HG03460 (cell line): ENCODE measurements at regions not wholly inside any gene's neighbourhood (a gene's known extent, or its start where the extent isn't known, plus 50 kb on each side); places are given as distances from the start of the nearest gene placed in this dataset.
"Not testable (repeated sequence)": the region's sequence is repeated elsewhere in the genome, so short reads cannot be mapped to it uniquely, and the experiment has no call there.

ENCODE experiments used
- ATAC-seq: cut with Tn5 transposase; IDR thresholded peaks from one replicate; pipeline ENCODE4 v1.9.1; 2021; ENCODE audit not compliant: unreplicated experiment

DNA sequence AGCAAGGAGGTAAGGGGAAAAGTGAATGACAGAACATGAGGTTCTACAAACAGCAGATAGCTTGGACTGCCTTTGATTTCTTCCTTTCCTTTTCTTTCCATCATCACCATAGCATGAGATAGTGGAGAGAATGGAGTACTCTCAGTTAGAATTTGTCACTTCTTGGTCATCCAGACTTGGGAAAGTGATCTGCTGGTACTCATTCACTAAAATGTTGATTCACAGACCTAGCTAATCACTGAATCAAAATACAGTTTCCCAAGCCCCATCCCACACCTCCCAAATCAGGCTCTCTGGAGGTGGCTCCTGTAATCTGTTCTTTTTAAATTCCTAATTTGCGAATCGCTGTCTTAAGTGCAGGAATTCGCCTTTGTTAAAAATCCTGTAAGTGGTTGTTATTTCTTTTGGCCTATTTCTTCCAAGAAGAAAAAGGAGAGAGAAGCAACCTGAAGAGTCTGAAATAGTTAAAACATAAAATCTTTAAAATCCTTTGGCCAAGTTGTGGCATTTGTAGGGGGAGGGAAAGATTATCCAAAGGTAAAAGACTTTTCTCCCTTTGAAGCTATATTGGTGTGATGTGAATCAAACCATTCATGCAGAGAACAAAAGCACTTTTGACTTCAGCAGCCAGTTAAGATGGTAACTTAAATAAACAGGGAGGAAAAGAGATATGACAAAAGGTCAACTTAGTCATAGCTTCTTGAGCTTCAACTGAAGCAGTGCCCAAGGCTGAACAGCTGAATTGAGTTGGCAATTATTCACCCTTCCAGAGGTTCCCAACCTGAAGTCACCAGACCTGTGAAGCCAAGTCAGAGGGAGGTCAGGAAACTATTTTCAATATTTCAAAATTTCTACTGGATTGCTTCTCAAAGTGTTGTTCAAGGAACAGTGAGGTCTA is 255.1 kb upstream of the KRR1 start:
- ATAC-seq, result no peak

DNA sequence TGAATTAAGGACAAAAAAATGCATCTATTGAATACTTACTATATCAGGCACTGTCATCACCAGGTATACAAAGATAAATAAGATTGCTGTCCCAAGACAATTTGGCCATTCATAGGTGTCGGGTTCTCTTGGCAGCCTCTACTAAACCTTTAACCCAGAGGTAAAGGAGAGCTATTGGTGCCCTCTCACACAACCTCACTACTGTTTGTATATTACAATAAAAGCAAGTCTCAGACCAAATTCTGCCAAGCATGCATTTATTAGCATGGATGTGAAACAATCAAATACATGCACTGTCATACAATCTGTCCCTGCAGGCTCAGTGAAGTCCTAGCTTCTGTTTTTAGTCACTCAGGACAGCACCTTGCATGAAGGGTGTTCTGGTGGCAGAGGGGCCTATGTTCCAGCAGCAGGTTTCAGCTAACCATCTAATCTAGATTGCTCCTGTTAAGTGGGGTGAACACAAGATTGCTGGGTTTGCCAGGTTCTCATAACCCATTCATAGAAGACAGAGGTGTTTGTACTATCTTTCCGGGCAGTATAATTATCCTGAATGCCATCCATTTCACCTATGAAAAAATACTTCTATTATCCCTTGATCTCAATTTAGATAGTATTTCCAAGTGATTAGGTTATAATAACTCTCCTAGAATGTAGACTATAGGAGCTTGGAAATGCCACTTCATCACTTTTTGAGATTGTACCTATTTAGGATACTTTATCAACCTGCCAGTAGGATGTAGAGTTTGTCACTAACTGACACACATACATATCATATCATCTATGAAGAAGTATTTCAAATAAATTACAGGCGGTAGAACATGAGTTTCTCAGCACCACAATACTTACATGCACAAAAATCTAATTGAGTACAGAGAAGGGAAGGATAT is 254.0 kb upstream of the KRR1 start:
- ATAC-seq, result no peak

DNA sequence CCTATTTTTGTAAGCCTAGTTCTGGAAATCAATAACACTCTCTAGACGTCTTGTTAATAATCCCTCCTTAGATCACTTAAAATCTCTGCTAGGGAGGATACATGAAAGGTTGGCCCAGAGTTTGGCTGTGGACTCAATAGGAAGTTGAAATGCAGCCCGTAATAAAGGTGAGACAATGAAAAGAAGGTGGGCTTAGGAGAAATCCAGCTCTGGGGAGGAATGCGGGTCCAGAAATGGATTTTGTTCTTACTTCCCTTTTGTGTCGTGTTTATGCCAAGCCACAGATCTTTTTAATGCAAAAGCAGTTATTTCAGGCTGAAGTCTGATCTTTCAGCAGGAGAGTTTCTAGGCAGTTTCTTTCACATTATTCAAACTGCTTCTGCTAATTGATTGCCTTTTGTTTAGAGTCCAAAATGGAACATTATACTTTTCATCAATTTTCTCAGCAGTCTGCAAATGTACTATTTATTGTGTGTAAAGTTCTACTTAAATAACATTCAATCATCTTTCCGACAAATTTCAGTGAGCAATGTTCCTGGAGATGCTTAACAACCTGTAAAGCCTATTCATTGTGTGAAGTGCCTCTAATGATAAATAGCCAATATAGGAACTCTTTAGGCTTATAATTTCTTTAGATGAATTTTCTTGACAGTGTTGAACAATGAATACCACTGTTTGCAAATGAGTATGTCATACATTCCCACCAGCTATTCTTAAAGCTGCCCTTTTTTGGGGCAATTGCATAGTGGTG is 252.9 kb upstream of the KRR1 start:
- no peak for ATAC-seq

DNA sequence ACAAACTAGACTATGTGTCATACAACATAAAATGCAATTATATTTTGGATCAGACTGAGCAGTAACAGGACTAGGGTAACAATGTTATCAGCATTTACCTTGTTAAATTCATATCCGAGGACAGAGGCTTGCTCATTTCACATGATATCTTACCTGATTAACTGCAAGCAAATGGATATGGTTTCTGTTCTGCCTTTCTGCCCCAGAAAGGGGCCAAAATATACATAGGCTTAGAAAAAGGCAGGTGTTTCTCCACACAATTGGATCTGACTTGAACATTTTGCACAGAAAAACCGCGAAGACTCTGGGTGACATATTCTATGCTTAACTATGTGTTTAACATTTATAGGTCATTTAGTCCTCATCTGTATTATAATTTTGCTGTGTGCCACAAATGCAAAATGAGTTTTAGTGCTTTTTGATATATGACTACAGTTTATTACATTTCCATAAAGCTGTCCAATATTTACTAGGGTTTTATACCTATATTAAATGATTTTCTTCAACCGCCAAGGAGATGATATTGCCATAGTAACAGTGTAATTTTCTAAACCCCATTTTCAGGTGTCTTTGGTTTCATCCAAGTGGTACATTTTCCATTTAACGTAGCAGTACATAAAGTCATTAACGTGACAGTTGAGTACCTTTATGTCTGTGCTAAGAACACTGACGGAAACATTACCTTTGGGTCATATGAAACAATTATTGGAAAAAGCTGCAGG is 249.3 kb upstream of the KRR1 start:
- ATAC-seq, result no peak

DNA sequence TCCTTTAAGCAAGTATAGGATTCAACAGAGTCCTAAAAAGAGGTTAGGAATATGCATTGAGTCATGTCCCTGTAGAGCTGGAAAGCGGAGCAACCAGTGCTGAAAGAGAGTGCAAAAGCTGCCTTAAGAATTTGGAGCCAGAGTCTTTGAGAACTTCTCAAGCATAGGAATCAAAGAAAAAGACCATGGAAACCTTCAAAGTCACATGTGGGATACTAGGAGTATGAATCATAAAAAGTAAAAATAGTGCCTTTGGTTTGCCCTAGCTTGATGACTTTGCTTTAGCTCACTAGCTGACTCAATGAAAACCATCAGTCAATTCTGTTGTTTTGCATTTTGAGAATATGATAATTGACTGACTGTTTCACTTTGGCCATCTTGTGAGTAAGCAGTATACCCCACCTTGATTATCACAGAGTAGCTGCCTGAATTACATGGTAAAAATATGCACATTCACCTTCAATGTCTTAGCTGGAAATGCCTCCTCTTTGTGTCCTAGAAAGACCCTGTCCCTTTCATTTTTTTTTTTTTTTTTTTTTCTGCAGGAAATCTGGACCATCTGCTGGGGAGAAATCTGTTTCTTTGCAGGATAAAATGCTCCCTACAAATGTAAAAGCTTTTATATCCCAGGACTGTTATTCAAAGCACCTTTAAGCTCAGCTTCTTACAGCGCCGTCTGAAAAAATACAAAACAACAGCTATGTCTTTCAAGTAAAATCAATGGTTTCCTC is 248.6 kb upstream of the KRR1 start:
- ATAC-seq, result no peak

DNA sequence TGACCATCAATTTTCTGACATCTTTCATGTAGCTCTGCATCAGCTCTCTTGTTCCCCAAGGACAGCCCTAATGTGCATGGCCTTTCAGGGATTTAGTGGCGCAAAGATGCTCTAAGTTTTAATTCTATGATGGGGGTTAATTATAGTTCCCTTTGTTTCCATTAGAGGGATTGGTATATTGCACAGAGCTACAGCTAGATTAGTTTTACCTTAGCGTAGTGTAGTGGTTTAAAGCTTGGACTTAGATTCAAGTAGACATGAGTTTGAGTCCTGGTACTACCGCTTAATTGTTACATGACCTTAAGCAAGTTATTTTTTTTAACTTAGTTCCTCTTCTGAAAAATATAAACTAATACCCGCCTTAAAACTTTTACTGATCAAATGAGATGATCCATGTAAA is 247.8 kb upstream of the KRR1 start:
- no peak for ATAC-seq

- no peak for ATAC-seq
These were observed 245.4 kb upstream of the KRR1 start for GRCh38 chr12:75756771-75757170.

- no peak for ATAC-seq
These were observed 244.7 kb upstream of the KRR1 start for GRCh38 chr12:75756111-75756510.

GRCh38 chr12:75754698-75755097 is 243.3 kb upstream of the KRR1 start:
- ATAC-seq, result no peak

GRCh38 chr12:75754141-75754540 is 242.7 kb upstream of the KRR1 start:
- no peak for ATAC-seq

DNA sequence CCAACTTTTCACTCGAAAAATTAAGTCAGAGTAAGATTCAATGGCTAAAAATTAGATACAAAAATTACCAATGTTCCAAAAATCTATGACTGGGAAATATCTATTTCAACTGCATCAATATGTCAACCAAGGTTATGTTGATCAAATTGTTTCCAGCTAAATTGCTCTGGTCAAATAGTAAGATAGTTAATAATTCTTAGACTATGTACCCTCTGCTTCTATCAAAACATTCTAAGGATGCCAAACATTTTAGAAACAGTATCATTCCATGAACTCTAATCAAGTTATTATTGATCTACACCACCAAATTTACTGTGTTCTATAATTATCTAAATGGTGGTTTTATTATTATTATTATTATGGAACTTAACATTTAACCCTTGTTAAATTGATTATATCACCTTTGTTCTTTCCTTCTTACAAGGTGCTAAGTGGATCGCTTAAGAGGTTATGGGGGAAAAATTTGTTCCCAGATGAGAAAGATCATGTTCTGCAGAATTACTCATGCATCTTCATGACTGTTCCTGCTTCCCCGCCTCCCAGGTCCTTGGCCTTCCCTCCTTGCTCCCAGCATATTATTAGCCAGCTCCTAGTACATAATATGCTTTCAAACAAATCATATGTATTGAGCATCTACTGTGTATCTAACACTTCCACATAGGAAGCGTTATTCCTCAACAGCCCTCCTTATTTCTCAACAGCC is 240.5 kb upstream of the KRR1 start:
- no peak for ATAC-seq

GRCh38 chr12:75750716-75751306 is 239.4 kb upstream of the KRR1 start:
- ATAC-seq, result no peak

- not testable (repeated sequence) for ATAC-seq
These were observed 237.6 kb upstream of the KRR1 start for GRCh38 chr12:75748990-75749389.

- ATAC-seq, result no peak
These were observed 236.7 kb upstream of the KRR1 start for GRCh38 chr12:75748136-75748535.

DNA sequence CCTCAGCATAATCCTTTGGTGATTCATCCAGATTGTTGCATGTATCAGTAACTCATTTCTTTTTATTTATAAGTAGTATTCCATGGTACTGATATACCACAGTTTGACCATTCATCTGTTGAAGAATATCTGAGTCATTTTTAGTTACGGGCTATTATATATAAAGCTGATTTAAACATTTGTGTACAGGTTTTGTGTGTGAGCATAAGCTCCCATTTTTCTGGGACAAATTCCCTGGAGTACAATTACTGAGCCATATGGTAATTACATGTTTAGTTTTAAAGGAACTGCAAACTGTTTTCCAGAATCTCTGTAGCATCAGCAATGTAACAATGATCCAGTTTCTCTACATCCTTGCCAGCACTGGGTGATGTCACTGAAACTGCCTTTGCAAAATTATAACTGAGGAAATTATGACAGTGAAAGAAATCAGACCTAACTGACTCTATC is 236.2 kb upstream of the KRR1 start:
- ATAC-seq, result no peak

DNA sequence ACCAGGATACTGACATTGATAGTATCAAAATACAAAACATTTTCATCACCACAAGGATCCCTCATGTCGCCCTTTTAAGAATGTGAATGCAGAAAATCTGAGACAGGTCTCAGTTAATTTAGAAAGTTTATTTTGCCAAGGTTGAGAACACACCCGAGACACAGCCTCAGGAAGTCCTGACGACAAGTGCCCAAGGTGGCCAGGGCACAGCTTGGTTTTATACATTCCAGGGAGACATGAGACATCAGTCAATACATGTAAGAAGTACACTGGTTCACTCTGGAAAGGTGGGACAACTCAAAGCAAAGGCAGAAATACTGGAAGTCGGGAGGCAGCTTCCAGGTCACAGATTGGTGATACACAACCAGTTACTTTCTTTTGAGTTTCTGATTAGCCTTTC is 235.2 kb upstream of the KRR1 start:
- no peak for ATAC-seq

DNA sequence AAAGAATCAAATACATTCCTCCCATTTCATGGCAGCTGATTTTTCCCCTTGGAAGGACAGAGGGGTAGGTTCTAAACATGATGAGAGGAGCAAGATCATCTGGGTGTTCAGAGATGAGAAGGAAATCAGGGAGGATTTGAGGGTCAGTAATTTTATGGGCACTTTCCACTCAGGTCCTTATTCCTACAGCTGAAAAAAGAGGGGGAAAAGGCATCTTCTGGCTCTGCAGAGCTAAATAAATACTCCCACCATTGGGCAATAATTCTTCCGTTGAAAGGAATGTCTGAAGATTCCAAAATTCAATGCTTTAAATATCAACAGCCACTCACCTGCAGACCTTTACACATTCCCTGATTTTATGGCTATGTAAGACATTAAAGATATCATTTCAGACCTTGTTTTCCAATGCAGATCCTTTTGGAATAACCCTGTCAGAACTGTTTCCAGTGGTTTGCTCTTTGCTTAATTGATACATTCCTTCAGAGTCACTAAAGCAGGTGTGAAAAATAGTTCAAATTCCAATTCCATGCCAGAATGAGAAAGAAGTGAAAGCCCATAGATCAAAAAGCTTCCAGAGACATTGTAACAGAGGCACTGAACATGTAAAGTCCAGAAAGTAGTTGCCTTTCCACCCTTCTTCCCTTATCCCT is 233.3 kb upstream of the KRR1 start:
- ATAC-seq, result no peak

DNA sequence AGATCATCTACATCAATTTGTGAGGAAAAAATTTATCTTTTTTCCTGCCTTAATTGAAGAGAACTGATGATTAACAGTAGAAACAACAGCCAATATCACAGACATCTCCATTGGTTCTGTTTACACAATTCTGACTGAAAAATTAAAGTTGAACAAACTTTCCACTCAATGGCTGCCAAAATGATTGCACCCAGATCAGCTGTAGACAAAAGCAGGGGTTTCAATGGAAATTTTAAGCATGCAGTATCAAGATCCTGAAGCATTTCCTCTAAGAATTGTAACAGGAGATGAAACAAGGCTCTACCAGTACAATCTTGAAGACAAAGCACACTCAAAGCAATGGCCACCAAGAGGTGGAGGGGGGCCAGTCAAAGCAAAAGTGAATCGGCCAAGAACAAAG is 231.6 kb upstream of the KRR1 start:
- no peak for ATAC-seq
